ENCODE measurements at regions not wholly inside any gene's neighbourhood (a gene's known extent, or its start where the extent isn't known, plus 50 kb on each side); places are given as distances from the start of the nearest gene placed in this dataset.

- Histone ChIP-seq H3K27me3 (ENCODE audit: low read depth) (no peaks in the 10 kb centered on the region), H3K4me1 (no peaks in the 10 kb centered on the region), H3K4me3 (no peak overlapping the region), H3K27ac (no peak overlapping the region), H3K36me3 (no peaks in the 10 kb centered on the region), H3K9me3 (peaks cover 8% of the 10 kb centered on the region)
- DNase-seq = no peak
- intact Hi-C loops (cut with DNase I) = no loop called here
- ATAC-seq = no peak
- TF ChIP-seq CTCF (IDR thresholded peaks at IDR 0.05) = no peak
Measured at GRCh38 chr7:63040336-63040735, 958.3 kb upstream of the ZNF722 start.

- H3K4me1 ChIP-seq = no peaks in the 10 kb centered on the region
- no peak for TF ChIP-seq CTCF (IDR thresholded peaks at IDR 0.05)
- no peaks in the 10 kb centered on the region for H3K36me3 ChIP-seq
- H3K27ac ChIP-seq = no peak overlapping the region
- no peak for ATAC-seq
- DNase-seq = no peak
- intact Hi-C loops (cut with DNase I) = no loop called here
- peaks cover 8% of the 10 kb centered on the region for H3K9me3 ChIP-seq
- H3K27me3 ChIP-seq (ENCODE audit: low read depth) = no peaks in the 10 kb centered on the region
- H3K4me3 ChIP-seq = no peak overlapping the region
Measured at GRCh38 chr7:63040966-63041610, 957.6 kb upstream of the ZNF722 start.

GRCh38 chr7:63041786-63042185 is 956.9 kb upstream of the ZNF722 start:
- Histone ChIP-seq H3K27me3 (ENCODE audit: low read depth) (no peaks in the 10 kb centered on the region), H3K27ac (no peak overlapping the region), H3K4me1 (no peaks in the 10 kb centered on the region), H3K9me3 (peaks cover 8% of the 10 kb centered on the region), H3K36me3 (no peaks in the 10 kb centered on the region), H3K4me3 (no peak overlapping the region)
- DNase-seq (no peak), ATAC-seq (no peak)
- no peak for TF ChIP-seq CTCF (IDR thresholded peaks at IDR 0.05)
- intact Hi-C loops (cut with DNase I) = no loop called here

GRCh38 chr7:63042730-63043511 is 955.7 kb upstream of the ZNF722 start:
- H3K36me3 ChIP-seq = no peaks in the 10 kb centered on the region
- no peaks in the 10 kb centered on the region for H3K4me1 ChIP-seq
- H3K4me3 ChIP-seq = no peak overlapping the region
- ATAC-seq (no peak), DNase-seq (no peak)
- no peak overlapping the region for H3K27ac ChIP-seq
- intact Hi-C loops (cut with DNase I) = no loop called here
- H3K9me3 ChIP-seq = peaks cover 8% of the 10 kb centered on the region
- no peaks in the 10 kb centered on the region for H3K27me3 ChIP-seq (ENCODE audit: low read depth)
- TF ChIP-seq CTCF (IDR thresholded peaks at IDR 0.05) = no peak

- H3K27me3 ChIP-seq (ENCODE audit: low read depth) = no peaks in the 10 kb centered on the region
- H3K4me1 ChIP-seq = no peaks in the 10 kb centered on the region
- TF ChIP-seq CTCF (IDR thresholded peaks at IDR 0.05) = no peak
- no peak for ATAC-seq
- no peak overlapping the region for H3K4me3 ChIP-seq
- intact Hi-C loops (cut with DNase I) = no loop called here
- no peak overlapping the region for H3K27ac ChIP-seq
- no peaks in the 10 kb centered on the region for H3K36me3 ChIP-seq
- no peak for DNase-seq
- peaks cover 8% of the 10 kb centered on the region for H3K9me3 ChIP-seq
Measured at GRCh38 chr7:63043657-63044543, 954.7 kb upstream of the ZNF722 start.
